ENCODE measurements at regions not wholly inside any gene's neighbourhood (a gene's known extent, or its start where the extent isn't known, plus 50 kb on each side); places are given as distances from the start of the nearest gene placed in this dataset.

DNA sequence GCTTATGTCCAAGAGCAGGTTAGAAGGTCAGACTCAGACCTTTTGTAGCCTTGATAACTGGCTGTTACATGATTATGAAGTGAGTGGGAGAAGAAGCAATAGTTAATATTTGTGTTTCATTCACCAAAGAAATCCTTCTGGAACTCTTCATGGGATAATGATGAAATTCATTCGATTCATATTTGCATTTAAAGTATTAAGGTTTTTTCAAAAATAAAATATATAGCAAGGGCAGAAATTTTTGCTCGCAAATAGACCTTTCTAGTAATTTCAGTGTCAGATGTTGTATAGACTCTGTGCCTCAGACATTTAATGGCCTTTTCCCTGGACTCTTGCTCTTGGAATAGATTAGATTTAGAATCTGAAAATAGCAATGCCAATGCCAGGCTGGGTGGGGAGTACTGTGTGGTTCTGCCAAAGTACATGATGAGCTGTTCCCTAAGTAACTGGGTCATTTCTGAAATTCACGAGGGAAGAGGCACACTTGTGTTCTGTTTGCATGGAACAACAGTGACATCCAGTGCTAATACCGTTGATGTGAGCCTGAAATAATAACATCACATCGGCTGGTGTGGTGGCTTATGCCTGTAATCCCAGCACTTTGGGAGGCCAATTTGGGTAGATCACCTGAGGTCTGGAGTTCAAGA is 119.2 kb downstream of the MBL2 start:
- no peak overlapping the region for H3K4me3 Mint-ChIP-seq
- peaks cover 1% of the 10 kb centered on the region; the same call in 1 of the 2 replicates for H3K27me3 Mint-ChIP-seq (ENCODE audit: insufficient read depth)
- H3K27ac Mint-ChIP-seq, result no peak overlapping the region
- H3K4me1 Mint-ChIP-seq (ENCODE audit: low read depth), result peaks cover 44% of the 10 kb centered on the region
- no peaks in the 10 kb centered on the region for H3K36me3 Mint-ChIP-seq (ENCODE audit: low read depth)
- no peak for DNase-seq
- TF ChIP-seq, protein P1, sequence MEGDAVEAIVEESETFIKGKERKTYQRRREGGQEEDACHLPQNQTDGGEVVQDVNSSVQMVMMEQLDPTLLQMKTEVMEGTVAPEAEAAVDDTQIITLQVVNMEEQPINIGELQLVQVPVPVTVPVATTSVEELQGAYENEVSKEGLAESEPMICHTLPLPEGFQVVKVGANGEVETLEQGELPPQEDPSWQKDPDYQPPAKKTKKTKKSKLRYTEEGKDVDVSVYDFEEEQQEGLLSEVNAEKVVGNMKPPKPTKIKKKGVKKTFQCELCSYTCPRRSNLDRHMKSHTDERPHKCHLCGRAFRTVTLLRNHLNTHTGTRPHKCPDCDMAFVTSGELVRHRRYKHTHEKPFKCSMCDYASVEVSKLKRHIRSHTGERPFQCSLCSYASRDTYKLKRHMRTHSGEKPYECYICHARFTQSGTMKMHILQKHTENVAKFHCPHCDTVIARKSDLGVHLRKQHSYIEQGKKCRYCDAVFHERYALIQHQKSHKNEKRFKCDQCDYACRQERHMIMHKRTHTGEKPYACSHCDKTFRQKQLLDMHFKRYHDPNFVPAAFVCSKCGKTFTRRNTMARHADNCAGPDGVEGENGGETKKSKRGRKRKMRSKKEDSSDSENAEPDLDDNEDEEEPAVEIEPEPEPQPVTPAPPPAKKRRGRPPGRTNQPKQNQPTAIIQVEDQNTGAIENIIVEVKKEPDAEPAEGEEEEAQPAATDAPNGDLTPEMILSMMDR (IDR thresholded peaks at IDR 0.05), result peak; percentile 21; the same call in 1 of the 2 replicates
- H3K9me3 Mint-ChIP-seq, result no peaks in the 10 kb centered on the region

GRCh38 chr10:52654201-52654600 is 118.4 kb downstream of the MBL2 start:
- peaks cover 40% of the 10 kb centered on the region for H3K4me1 Mint-ChIP-seq (ENCODE audit: low read depth)

DNA sequence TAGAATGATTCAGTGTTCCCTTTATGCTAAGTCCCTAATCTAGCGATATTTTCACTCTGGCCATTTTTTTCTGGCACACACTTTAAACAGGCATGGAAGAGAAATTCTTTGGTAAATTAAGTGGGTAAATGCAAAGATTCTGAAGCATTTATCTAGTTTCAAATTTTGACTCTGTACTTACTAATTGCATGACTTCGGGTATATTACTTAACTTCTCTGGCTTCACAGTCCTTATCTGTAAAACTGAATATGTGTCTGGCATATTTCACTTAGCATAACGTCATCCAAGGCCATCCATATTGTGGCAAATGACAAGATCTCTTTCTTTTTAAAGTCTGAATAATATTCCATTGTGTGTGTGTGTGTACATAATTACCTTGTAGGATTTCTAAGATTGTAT is 114.5 kb downstream of the MBL2 start:
- no peak overlapping the region for H3K27ac Mint-ChIP-seq
- TF ChIP-seq, protein P1 (IDR thresholded peaks at IDR 0.05), result no peak
- no peak for DNase-seq
- no peak overlapping the region for H3K4me3 Mint-ChIP-seq
- H3K36me3 Mint-ChIP-seq (ENCODE audit: low read depth), result no peaks in the 10 kb centered on the region
- H3K9me3 Mint-ChIP-seq, result no peaks in the 10 kb centered on the region
- no peaks in the 10 kb centered on the region for H3K27me3 Mint-ChIP-seq (ENCODE audit: insufficient read depth)
- H3K4me1 Mint-ChIP-seq (ENCODE audit: low read depth), result peaks cover 16% of the 10 kb centered on the region

More at GRCh38 chr10:52654201-52654600, 118.4 kb downstream of the MBL2 start:
- TF ChIP-seq, protein P1 (IDR thresholded peaks at IDR 0.05), result no peak
- Mint-ChIP-seq H3K9me3 (no peaks in the 10 kb centered on the region), H3K4me3 (no peak overlapping the region), H3K27ac (no peak overlapping the region), H3K36me3 (ENCODE audit: low read depth) (no peaks in the 10 kb centered on the region), H3K27me3 (ENCODE audit: insufficient read depth) (peaks cover 1% of the 10 kb centered on the region; the same call in 1 of the 2 replicates)
- no peak for DNase-seq

GRCh38 chr10:52659085-52659484 is 113.5 kb downstream of the MBL2 start:
- no peaks in the 10 kb centered on the region for H3K27me3 Mint-ChIP-seq (ENCODE audit: insufficient read depth)
- H3K9me3 Mint-ChIP-seq, result no peaks in the 10 kb centered on the region
- H3K27ac Mint-ChIP-seq, result no peak overlapping the region
- no peak overlapping the region for H3K4me3 Mint-ChIP-seq
- DNase-seq, result no peak
- TF ChIP-seq, protein P1 (IDR thresholded peaks at IDR 0.05), result no peak
- peaks cover 11% of the 10 kb centered on the region for H3K4me1 Mint-ChIP-seq (ENCODE audit: low read depth)
- H3K36me3 Mint-ChIP-seq (ENCODE audit: low read depth), result no peaks in the 10 kb centered on the region

DNA sequence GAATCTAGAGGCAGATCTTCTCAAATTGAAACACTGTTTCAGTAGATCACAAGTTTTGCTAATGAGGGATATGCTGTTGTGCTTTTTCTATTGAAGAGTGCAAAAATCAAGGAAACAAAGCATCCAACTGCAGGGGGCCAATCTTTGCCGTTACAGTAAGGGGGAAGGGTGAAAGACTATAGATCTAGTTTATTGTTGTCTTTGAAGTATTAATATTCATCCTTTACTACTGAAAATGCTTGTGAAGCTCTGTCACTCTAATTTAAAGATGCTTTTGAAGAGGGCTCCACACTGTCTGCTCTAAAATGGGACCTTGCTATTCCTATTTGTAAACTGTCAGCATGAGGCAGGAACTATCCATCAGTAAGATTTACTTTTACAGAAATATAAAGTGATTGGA is 110.3 kb downstream of the MBL2 start:
- peaks cover 16% of the 10 kb centered on the region for H3K9me3 Mint-ChIP-seq
- no peaks in the 10 kb centered on the region for H3K27me3 Mint-ChIP-seq (ENCODE audit: insufficient read depth)
- no peak for DNase-seq
- no peak overlapping the region for H3K27ac Mint-ChIP-seq
- TF ChIP-seq, protein P1 (IDR thresholded peaks at IDR 0.05), result no peak
- peaks cover 13% of the 10 kb centered on the region for H3K4me1 Mint-ChIP-seq (ENCODE audit: low read depth)
- no peak overlapping the region for H3K4me3 Mint-ChIP-seq
- H3K36me3 Mint-ChIP-seq (ENCODE audit: low read depth), result peaks cover 15% of the 10 kb centered on the region
